ENCODE measurements at regions not wholly inside any gene's neighbourhood (a gene's known extent, or its start where the extent isn't known, plus 50 kb on each side); places are given as distances from the start of the nearest gene placed in this dataset.
"Not testable (repeated sequence)": the region's sequence is repeated elsewhere in the genome, so short reads cannot be mapped to it uniquely, and the experiment has no call there.

DNA sequence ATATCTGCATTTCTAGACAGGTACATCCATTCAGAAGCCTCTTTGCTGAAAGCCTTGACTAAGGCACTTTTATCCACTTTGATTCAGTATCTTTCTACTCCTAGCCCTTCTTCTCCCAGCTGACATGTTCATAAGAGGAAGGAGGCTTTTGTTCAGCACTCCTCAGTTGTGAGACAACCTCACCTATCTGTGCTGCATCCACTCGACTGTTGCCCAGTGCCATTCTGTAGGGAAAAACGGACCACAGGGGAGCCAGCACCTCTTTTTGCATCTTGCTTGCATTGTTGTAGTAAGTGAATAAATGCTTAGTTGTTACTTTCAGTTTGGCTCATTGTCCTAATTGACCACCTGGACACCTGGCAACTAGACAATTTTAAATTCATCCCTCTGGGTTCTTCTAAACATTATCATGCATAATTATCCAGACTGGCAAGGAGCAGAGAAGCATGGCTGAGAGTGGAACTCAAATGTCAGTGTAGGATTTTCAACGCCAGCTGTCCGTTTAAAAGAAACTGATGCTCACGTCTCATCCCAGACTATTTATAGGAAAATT, 83.8 kb upstream of the BOD1L1 start:
- no peak overlapping the region for H3K4me3 ChIP-seq (ENCODE audit: low read depth, low read length)
- DNase-seq (ENCODE audit: low read depth): no peak
- no peak for TF ChIP-seq CTCF (IDR thresholded peaks at IDR 0.05; ENCODE audit: low read depth, low read length, missing control alignments)

DNA sequence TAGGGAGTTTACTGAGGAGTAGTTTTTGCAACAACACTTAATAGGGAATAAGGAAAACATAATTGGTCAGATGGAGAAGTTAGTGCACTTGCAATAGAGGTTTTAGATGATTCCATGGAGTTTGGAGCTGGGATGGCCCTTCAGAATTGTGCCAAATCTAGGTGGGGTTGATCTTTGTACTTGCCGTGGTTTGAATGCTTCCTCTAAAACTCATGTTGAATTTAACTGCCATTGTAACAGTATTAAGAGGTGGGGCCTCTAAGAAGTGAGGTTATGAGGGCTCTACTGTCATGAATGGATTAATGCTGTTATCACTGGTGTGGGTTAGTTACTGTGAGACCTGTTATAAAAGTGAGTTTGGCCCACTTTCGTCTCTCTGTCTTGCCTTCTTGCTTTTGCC, 94.4 kb upstream of the BOD1L1 start:
- no peak overlapping the region for H3K4me3 ChIP-seq (ENCODE audit: low read depth, low read length)
- TF ChIP-seq CTCF (IDR thresholded peaks at IDR 0.05; ENCODE audit: low read depth, low read length, missing control alignments): no peak
- DNase-seq (ENCODE audit: low read depth): no peak

DNA sequence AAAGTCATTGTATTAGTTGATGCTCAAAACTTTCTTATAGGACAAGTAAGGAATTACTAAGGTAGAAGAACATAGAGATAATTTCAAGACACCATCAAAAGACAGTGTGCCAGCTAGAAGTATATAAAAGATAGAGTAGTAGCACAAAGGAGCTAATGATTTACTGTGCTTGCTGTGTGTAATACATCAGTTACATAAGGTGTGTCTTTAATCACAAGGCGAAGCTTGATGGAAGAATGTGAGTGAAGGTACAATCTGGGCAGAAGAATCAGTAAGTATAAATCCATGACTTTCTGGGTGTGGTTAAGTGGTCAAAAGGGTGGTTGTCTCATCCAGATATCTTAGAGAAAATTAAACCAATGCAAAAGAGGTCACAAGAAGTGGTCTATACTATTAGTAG, 95.1 kb upstream of the BOD1L1 start:
- no peak for DNase-seq (ENCODE audit: low read depth)
- no peak for TF ChIP-seq CTCF (IDR thresholded peaks at IDR 0.05; ENCODE audit: low read depth, low read length, missing control alignments)
- H3K4me3 ChIP-seq (ENCODE audit: low read depth, low read length): no peak overlapping the region

- H3K4me3 ChIP-seq (ENCODE audit: low read depth, low read length): no peak overlapping the region
- no peak for TF ChIP-seq CTCF (IDR thresholded peaks at IDR 0.05; ENCODE audit: low read depth, low read length, missing control alignments)
- no peak for DNase-seq (ENCODE audit: low read depth)
These were observed 101.2 kb upstream of the BOD1L1 start for GRCh38 chr4:13728761-13729160.

GRCh38 chr4:13731019-13731418, 103.5 kb upstream of the BOD1L1 start:
- DNase-seq (ENCODE audit: low read depth): no peak
- no peak for TF ChIP-seq CTCF (IDR thresholded peaks at IDR 0.05; ENCODE audit: low read depth, low read length, missing control alignments)
- no peak overlapping the region for H3K4me3 ChIP-seq (ENCODE audit: low read depth, low read length)

DNA sequence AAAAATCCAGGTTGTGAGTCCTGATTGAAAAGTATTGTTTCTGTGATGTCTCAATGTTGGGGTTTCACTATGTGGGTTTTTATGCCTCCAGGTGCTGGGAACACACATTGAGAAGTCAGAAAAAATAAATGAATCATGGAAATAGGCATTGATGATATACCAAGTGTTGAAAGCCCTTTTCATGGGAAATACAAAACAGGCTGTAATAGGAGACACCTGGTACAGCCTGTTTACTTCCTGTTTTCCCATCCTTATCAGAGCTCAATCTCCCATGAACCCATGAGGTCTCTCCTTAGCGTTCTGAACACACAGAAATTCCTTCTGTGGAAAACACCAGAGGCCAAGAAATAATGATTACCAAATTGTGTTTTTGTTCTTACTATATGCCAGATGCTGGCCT, 106.3 kb upstream of the BOD1L1 start:
- no peak for DNase-seq (ENCODE audit: low read depth)
- TF ChIP-seq CTCF (IDR thresholded peaks at IDR 0.05; ENCODE audit: low read depth, low read length, missing control alignments): no peak
- no peak overlapping the region for H3K4me3 ChIP-seq (ENCODE audit: low read depth, low read length)

DNA sequence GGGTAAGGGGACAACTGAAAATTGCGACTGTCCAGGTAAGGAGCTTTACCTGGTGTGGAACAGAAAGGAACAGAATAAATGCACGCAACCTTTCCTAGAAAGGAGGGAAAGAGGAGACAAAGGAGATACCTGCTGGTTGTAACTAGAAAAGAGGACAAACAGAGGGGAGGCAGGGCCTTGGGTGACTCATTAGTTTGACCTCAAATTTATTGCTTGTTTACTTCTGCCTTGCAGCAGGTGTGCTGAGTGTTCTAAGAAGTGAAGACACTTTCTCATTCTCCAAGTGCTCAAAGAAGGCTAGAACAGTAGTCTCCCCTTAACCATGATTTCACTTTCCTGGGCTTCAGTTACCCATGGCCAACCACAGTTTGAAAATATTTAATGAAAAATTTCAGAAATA, 123.1 kb upstream of the BOD1L1 start:
- no peak for TF ChIP-seq CTCF (IDR thresholded peaks at IDR 0.05; ENCODE audit: low read depth, low read length, missing control alignments)
- no peak overlapping the region for H3K4me3 ChIP-seq (ENCODE audit: low read depth, low read length)
- DNase-seq (ENCODE audit: low read depth): no peak

DNA sequence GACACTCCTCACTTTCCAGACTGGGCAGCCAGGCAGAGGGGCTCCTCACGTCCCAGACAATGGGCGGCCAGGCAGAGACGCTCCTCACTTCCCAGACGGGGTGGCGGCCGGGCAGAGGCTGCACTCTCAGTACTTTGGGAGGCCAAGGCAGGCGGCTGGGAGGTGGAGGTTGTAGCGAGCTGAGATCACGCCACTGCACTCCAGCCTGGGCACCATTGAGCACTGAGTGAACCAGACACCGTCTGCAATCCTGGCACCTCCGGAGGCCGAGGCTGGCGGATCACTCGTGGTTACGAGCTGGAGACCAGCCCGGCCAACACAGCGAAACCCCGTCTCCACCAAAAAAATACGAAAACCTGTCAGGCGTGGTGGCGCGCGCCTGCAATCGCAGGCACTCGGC, 134.1 kb upstream of the BOD1L1 start:
- not testable (repeated sequence) for DNase-seq (ENCODE audit: low read depth); H3K4me3 ChIP-seq (ENCODE audit: low read depth, low read length)

Data from GM12864 (cell line).